Progenitor cell of endocrine pancreas (in vitro differentiated cells): ENCODE measurements at regions not wholly inside any gene's neighbourhood (a gene's known extent, or its start where the extent isn't known, plus 50 kb on each side); places are given as distances from the start of the nearest gene placed in this dataset.

Experiments
- DNase-seq: peaks from one replicate; pipeline ENCODE4 v3.0.0; 2021; ENCODE audit warnings: low spot score; ENCODE audit not compliant: unreplicated experiment
- H3K27ac Mint-ChIP-seq: 2 replicates; pipeline ENCODE4 v1.8.0; 2021; ENCODE audit warnings: mild to moderate bottlenecking, moderate library complexity, mixed read lengths
- H3K27me3 Mint-ChIP-seq: 2 replicates; pipeline ENCODE4 v1.8.0; 2021; ENCODE audit warnings: mixed read lengths
- H3K36me3 Mint-ChIP-seq: 2 replicates; pipeline ENCODE4 v1.8.0; 2022; ENCODE audit warnings: mixed read lengths; ENCODE audit not compliant: insufficient read depth
- H3K4me1 Mint-ChIP-seq: 2 replicates; pipeline ENCODE4 v1.8.0; 2021; ENCODE audit warnings: low read depth, mixed read lengths
- H3K4me3 Mint-ChIP-seq: 2 replicates; pipeline ENCODE4 v1.8.0; 2021; ENCODE audit warnings: low read depth, mild to moderate bottlenecking, moderate library complexity, mixed read lengths
- H3K9me3 Mint-ChIP-seq: 2 replicates; pipeline ENCODE4 v1.8.0; 2021; ENCODE audit warnings: low read depth, mixed read lengths
- CTCF ChIP-seq: fragments of 200-600 bp; sonication (generic); IDR thresholded peaks from one replicate; pipeline ENCODE4 v1.5.0; 2021; ENCODE audit warnings: antibody characterized with exemption, mild to moderate bottlenecking; ENCODE audit not compliant: unreplicated experiment

GRCh38 chr2:236758406-236758805 is 188.8 kb downstream of the ACKR3 start:
- H3K27ac Mint-ChIP-seq = no peak overlapping the region
- no peak overlapping the region for H3K4me3 Mint-ChIP-seq
- H3K9me3 Mint-ChIP-seq = no peaks in the 10 kb centered on the region
- no peak for TF ChIP-seq CTCF
- H3K27me3 Mint-ChIP-seq = peaks cover 6% of the 10 kb centered on the region
- H3K36me3 Mint-ChIP-seq = no peaks in the 10 kb centered on the region
- H3K4me1 Mint-ChIP-seq = no peaks in the 10 kb centered on the region
- no peak for DNase-seq

GRCh38 chr2:236760246-236760645 is 190.6 kb downstream of the ACKR3 start:
- Mint-ChIP-seq H3K4me3 (no peak overlapping the region), H3K27ac (no peak overlapping the region), H3K27me3 (peaks cover 11% of the 10 kb centered on the region), H3K4me1 (peaks cover 2% of the 10 kb centered on the region), H3K36me3 (no peaks in the 10 kb centered on the region), H3K9me3 (no peaks in the 10 kb centered on the region)
- no peak for TF ChIP-seq CTCF
- DNase-seq = no peak

GRCh38 chr2:236761358-236761757 is 191.7 kb downstream of the ACKR3 start:
- Mint-ChIP-seq H3K9me3 (no peaks in the 10 kb centered on the region), H3K4me3 (no peak overlapping the region), H3K27me3 (peaks cover 11% of the 10 kb centered on the region)

GRCh38 chr2:236762628-236763027 is 193.0 kb downstream of the ACKR3 start:
- H3K4me1 Mint-ChIP-seq = peaks cover 7% of the 10 kb centered on the region
- no peak for DNase-seq
- TF ChIP-seq CTCF = no peak
- no peak overlapping the region for H3K4me3 Mint-ChIP-seq
- H3K27me3 Mint-ChIP-seq = peaks cover 11% of the 10 kb centered on the region
- peaks cover 11% of the 10 kb centered on the region for H3K9me3 Mint-ChIP-seq
- H3K36me3 Mint-ChIP-seq = no peaks in the 10 kb centered on the region
- H3K27ac Mint-ChIP-seq = no peak overlapping the region

More at GRCh38 chr2:236761358-236761757, 191.7 kb downstream of the ACKR3 start:
- Mint-ChIP-seq H3K36me3 (no peaks in the 10 kb centered on the region), H3K4me1 (peaks cover 7% of the 10 kb centered on the region), H3K27ac (no peak overlapping the region)
- no peak for TF ChIP-seq CTCF
- DNase-seq = no peak

- Mint-ChIP-seq H3K9me3 (peaks cover 11% of the 10 kb centered on the region), H3K4me3 (no peak overlapping the region), H3K36me3 (no peaks in the 10 kb centered on the region), H3K27ac (no peak overlapping the region), H3K27me3 (peaks cover 9% of the 10 kb centered on the region), H3K4me1 (peaks cover 7% of the 10 kb centered on the region)
- TF ChIP-seq CTCF = no peak
- DNase-seq = no peak
Observed at GRCh38 chr2:236763857-236764256, 194.2 kb downstream of the ACKR3 start.
